IMR-90 (cell line): ENCODE measurements at regions not wholly inside any gene's neighbourhood (a gene's known extent, or its start where the extent isn't known, plus 50 kb on each side); places are given as distances from the start of the nearest gene placed in this dataset.

ENCODE experiments used
- ATAC-seq: fragments of 200-7000 bp; cut with Tn5 transposase; 2 replicates; pipeline ENCODE4 v1.9.1; 2020; ENCODE audit warnings: low read depth, mild to moderate bottlenecking, moderate library complexity
- BruUV-seq: library from RNA; stranded (reverse); fragments of 400-500 nt; replicated peaks from 2 replicates; lab custom pipeline; 2021; lab: Mats Ljungman, UMichigan
- CTCF ChIA-PET: fragments of 300-600 bp; formaldehyde crosslinking; extraction: SDS; loops from one replicate; lab custom pipeline; 2021; ENCODE audit warnings: antibody characterized with exemption; lab: Yijun Ruan, JAX
- POLR2A ChIA-PET: fragments of 300-600 bp; sonication (Branson Sonifier 250); formaldehyde crosslinking; loops from one replicate; lab custom pipeline; 2022; ENCODE audit warnings: antibody characterized with exemption; ENCODE audit not compliant: unreplicated experiment; lab: Charles Lee
- DNase-seq: peaks from one replicate; pipeline ENCODE4 v3.0.0; 2013
- H2AFZ ChIP-seq: replicated peaks from 2 replicates; pipeline ENCODE3; 2013; ENCODE audit warnings: low read length, mild to moderate bottlenecking; ENCODE audit not compliant: poor library complexity
- H2AK5ac ChIP-seq: 2 replicates; pipeline ENCODE4 v1.6.1; 2013; ENCODE audit warnings: low read depth, low read length, inconsistent platforms
- H2AK9ac ChIP-seq: replicated peaks from 2 replicates; pipeline ENCODE3; 2013; ENCODE audit warnings: mild to moderate bottlenecking, low read depth, low read length, moderate library complexity; ENCODE audit not compliant: poor library complexity
- H2BK120ac ChIP-seq: 2 replicates; pipeline ENCODE4 v1.6.1; 2013; ENCODE audit warnings: low read depth, low read length, inconsistent platforms
- H2BK15ac ChIP-seq: 3 replicates; pipeline ENCODE4 v1.6.1; 2013; ENCODE audit warnings: low read depth, low read length, inconsistent platforms
- H2BK20ac ChIP-seq: 2 replicates; pipeline ENCODE4 v1.6.1; 2013; ENCODE audit warnings: low read depth, mild to moderate bottlenecking, inconsistent platforms, low read length, moderate library complexity
- H2BK5ac ChIP-seq: 2 replicates; pipeline ENCODE4 v1.6.1; 2013; ENCODE audit warnings: mild to moderate bottlenecking, low read depth, low read length, inconsistent platforms; ENCODE audit not compliant: poor library complexity, severe bottlenecking
- H3K14ac ChIP-seq: replicated peaks from 2 replicates; pipeline ENCODE4 v1.6.1; 2013; ENCODE audit warnings: low read depth, low read length, inconsistent platforms
- H3K18ac ChIP-seq: 2 replicates; pipeline ENCODE4 v1.6.1; 2013; ENCODE audit warnings: low read depth, low read length, control low read depth
- H3K23ac ChIP-seq: 2 replicates; pipeline ENCODE4 v1.6.1; 2013; ENCODE audit warnings: low read depth, low read length, inconsistent platforms
- H3K27ac ChIP-seq: 2 replicates; pipeline ENCODE4 v1.5.1; 2013; ENCODE audit warnings: mild to moderate bottlenecking, control low read depth, low read length; ENCODE audit not compliant: insufficient read depth
- H3K27me3 ChIP-seq: 2 replicates; pipeline ENCODE4 v1.6.1; 2013; ENCODE audit warnings: low read length; ENCODE audit not compliant: control insufficient read depth, insufficient read depth
- H3K36me3 ChIP-seq: 2 replicates; pipeline ENCODE4 v1.6.1; 2013; ENCODE audit warnings: low read length, mixed read lengths; ENCODE audit not compliant: control insufficient read depth, insufficient read depth
- H3K4ac ChIP-seq: 2 replicates; pipeline ENCODE4 v1.6.1; 2013; ENCODE audit warnings: low read depth, low read length, inconsistent platforms
- H3K4me1 ChIP-seq: 2 replicates; pipeline ENCODE4 v1.6.1; 2013; ENCODE audit warnings: low read length, mixed read lengths; ENCODE audit not compliant: control insufficient read depth, insufficient read depth
- H3K4me2 ChIP-seq: 2 replicates; pipeline ENCODE4 v1.6.1; 2013; ENCODE audit warnings: low read depth, mild to moderate bottlenecking, control low read depth, low read length, moderate library complexity
- H3K4me3 ChIP-seq: 2 replicates; pipeline ENCODE4 v1.5.1; 2013; ENCODE audit warnings: low read depth, mild to moderate bottlenecking, control low read depth, low read length, moderate library complexity; ENCODE audit not compliant: insufficient read depth
- H3K56ac ChIP-seq: 2 replicates; pipeline ENCODE4 v1.6.1; 2013; ENCODE audit warnings: low read length, inconsistent platforms; ENCODE audit not compliant: insufficient read depth; ENCODE audit errors: extremely low read depth
- H3K79me1 ChIP-seq, 2 experiments: 2 replicates each; pipeline ENCODE4 v1.6.1; 2013; ENCODE audit warnings: low read length in 2 of 2, inconsistent platforms in 1 of 2, low read depth in 1 of 2
- H3K9ac ChIP-seq: 2 replicates; pipeline ENCODE4 v1.6.1; 2013; ENCODE audit warnings: low read depth, low read length, control low read depth
- H3K9me1 ChIP-seq: 2 replicates; pipeline ENCODE4 v1.6.1; 2013; ENCODE audit warnings: low read length, inconsistent platforms; ENCODE audit not compliant: insufficient read depth
- H3K9me3 ChIP-seq: 2 replicates; pipeline ENCODE4 v1.6.1; 2013; ENCODE audit warnings: low read length; ENCODE audit not compliant: control insufficient read depth, insufficient read depth
- H4K20me1 ChIP-seq: 2 replicates; pipeline ENCODE4 v1.6.1; 2013; ENCODE audit warnings: low read length, inconsistent platforms; ENCODE audit not compliant: insufficient read depth
- H4K5ac ChIP-seq: 2 replicates; pipeline ENCODE4 v1.6.1; 2013; ENCODE audit warnings: mild to moderate bottlenecking, low read depth, low read length, control low read depth
- H4K8ac ChIP-seq, 2 experiments: 2 replicates each; pipeline ENCODE4 v1.6.1; 2013; ENCODE audit warnings: low read depth in 2 of 2, low read length in 2 of 2, control low read depth in 1 of 2, inconsistent platforms in 1 of 2
- H4K91ac ChIP-seq: 2 replicates; pipeline ENCODE4 v1.6.1; 2013; ENCODE audit warnings: low read depth, low read length, inconsistent platforms; ENCODE audit not compliant: insufficient read depth
- FOS ChIP-seq: fragments of 150-350 bp; IDR thresholded peaks from 2 replicates; pipeline ENCODE4 v1.6.1; 2016; ENCODE audit warnings: low read depth, low read length
- WGBS, 2 experiments: methylation state at CpG; one replicate each; pipeline versions ENCODE4 v1.1.5 to v1.1.7; 2013; ENCODE audit warnings: missing lambda C conversion rate in 2 of 2; ENCODE audit not compliant: insufficient read length in 1 of 2; ENCODE audit errors: extremely low coverage in 2 of 2; 5-methylcytosine and 5-hydroxymethylcytosine counted together
- dilution Hi-C: fragments of 300-500 bp; cut with HindIII; formaldehyde crosslinking; loops from one replicate; pipeline ENCODE4 v1.14.3; 2018; ENCODE audit warnings: low sequenced_read_pairs; ENCODE audit not compliant: unreplicated experiment
- in situ Hi-C: fragments of 300-500 bp; cut with MboI; formaldehyde crosslinking; loops from 3 replicates; pipeline ENCODE4 v1.14.3; 2019; ENCODE audit warnings: low sequenced_read_pairs, inconsistent platforms, mixed read lengths
- intact Hi-C: fragments of 100-400 bp; cut with micrococcal nuclease; formaldehyde crosslinking; loops from 2 replicates; pipeline ENCODE4 v1.10.0; 2022

- ChIA-PET CTCF (interaction anchor here (0.7 kb wide), 1 partner anchor 38 kb away, joined by 3 read pairs; no protein-coding TSS in a partner anchor), POLR2A (no interaction called here)
- no peak for ATAC-seq
- no peak overlapping the region for H2AFZ ChIP-seq
- H3K27ac ChIP-seq, result no peak overlapping the region
- no peak overlapping the region for H2AK5ac ChIP-seq
- H3K9me1 ChIP-seq, result no peaks in the 10 kb centered on the region
- H3K36me3 ChIP-seq, result no peaks in the 10 kb centered on the region
- no peaks in the 10 kb centered on the region for H3K9me3 ChIP-seq
- no peak overlapping the region for H3K56ac ChIP-seq
- intact Hi-C loops (no loop called here), dilution Hi-C loops (no loop called here), in situ Hi-C loops (no loop called here)
- H3K27me3 ChIP-seq, result no peaks in the 10 kb centered on the region
- no peak overlapping the region for H2BK5ac ChIP-seq
- H3K9ac ChIP-seq, result no peak overlapping the region
- H2BK120ac ChIP-seq, result no peak overlapping the region
- no peak overlapping the region for H2BK20ac ChIP-seq
- no peak overlapping the region for H4K91ac ChIP-seq
- H3K23ac ChIP-seq, result no peak overlapping the region
- no peak overlapping the region for H2AK9ac ChIP-seq
- no TSS peak for BruUV-seq
- no peak overlapping the region for H3K4ac ChIP-seq
- no peak overlapping the region for H4K5ac ChIP-seq
- H3K4me3 ChIP-seq, result no peak overlapping the region
- peak; percentile 4 for DNase-seq
- H4K20me1 ChIP-seq, result no peaks in the 10 kb centered on the region
- no peak overlapping the region for H2BK15ac ChIP-seq
- H3K79me1 ChIP-seq, result no peaks in the 10 kb centered on the region
- H3K4me2 ChIP-seq, result no peak overlapping the region
- H3K4me1 ChIP-seq, result no peaks in the 10 kb centered on the region
- no peak for TF ChIP-seq FOS
- no peak overlapping the region for H3K18ac ChIP-seq
- no peak overlapping the region for H4K8ac ChIP-seq
- no CpG with 5 or more reads among the region's 2 CpGs for WGBS, 2 experiments
- no peak overlapping the region for H3K14ac ChIP-seq
Measured at GRCh38 chr1:209527372-209527771, 56.1 kb upstream of the CAMK1G start.
